ENCODE measurements at regions not wholly inside any gene's neighbourhood (a gene's known extent, or its start where the extent isn't known, plus 50 kb on each side); places are given as distances from the start of the nearest gene placed in this dataset.

DNA sequence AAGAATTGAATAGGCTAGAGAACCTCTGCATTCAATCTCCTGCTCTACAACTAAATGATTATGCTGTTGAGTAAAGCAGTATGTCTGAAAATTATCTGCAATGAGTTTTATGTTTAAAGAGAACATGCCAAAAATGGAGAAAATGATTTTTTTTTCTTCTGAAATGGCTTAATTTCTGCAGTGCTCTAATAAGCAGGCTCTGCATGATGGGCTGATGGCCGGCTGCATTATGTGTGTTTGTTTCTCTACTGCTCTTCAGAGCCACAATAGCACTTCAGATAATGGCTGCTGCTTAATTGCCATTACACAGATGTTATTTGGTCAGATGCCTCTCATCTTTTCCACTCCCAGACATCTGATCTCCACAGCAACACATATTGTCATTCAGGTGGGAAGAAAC lies 286.4 kb upstream of the DMAC1 start:
- Histone ChIP-seq H3K4me2 (ENCODE audit: low read length) (no peak overlapping the region), H3K9me2 (ENCODE audit: insufficient read depth, low read length) (no peaks in the 10 kb centered on the region), H3K36me3 (ENCODE audit: insufficient read depth, low read length) (no peaks in the 10 kb centered on the region), H2AFZ (ENCODE audit: low read depth, low read length) (peak overlapping the region; percentile 4), H3K79me2 (replicated peaks; ENCODE audit: insufficient read depth, low read length) (no peaks in the 10 kb centered on the region), H3K27ac (ENCODE audit: low read length) (no peak overlapping the region), H3K9me3 (ENCODE audit: low read length) (no peaks in the 10 kb centered on the region), H3K9ac (ENCODE audit: low read length) (no peak overlapping the region), H3F3A (ENCODE audit: insufficient read depth, low read length, poor library complexity, severe bottlenecking) (no peaks in the 10 kb centered on the region), H3K27me3 (ENCODE audit: insufficient read depth, low read depth, low read length) (no peaks in the 10 kb centered on the region), H4K20me1 (ENCODE audit: insufficient read depth) (no peaks in the 10 kb centered on the region), H3K4me3 (ENCODE audit: low read length) (no peak overlapping the region)
- TF ChIP-seq RAD21 (conservative IDR thresholded peaks at IDR 0.05): no peak
- TF ChIP-seq, protein P1, sequence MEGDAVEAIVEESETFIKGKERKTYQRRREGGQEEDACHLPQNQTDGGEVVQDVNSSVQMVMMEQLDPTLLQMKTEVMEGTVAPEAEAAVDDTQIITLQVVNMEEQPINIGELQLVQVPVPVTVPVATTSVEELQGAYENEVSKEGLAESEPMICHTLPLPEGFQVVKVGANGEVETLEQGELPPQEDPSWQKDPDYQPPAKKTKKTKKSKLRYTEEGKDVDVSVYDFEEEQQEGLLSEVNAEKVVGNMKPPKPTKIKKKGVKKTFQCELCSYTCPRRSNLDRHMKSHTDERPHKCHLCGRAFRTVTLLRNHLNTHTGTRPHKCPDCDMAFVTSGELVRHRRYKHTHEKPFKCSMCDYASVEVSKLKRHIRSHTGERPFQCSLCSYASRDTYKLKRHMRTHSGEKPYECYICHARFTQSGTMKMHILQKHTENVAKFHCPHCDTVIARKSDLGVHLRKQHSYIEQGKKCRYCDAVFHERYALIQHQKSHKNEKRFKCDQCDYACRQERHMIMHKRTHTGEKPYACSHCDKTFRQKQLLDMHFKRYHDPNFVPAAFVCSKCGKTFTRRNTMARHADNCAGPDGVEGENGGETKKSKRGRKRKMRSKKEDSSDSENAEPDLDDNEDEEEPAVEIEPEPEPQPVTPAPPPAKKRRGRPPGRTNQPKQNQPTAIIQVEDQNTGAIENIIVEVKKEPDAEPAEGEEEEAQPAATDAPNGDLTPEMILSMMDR (IDR thresholded peaks at IDR 0.05; ENCODE audit: poor library complexity, severe bottlenecking): no peak
- no peak for TF ChIP-seq EZH2 (IDR thresholded peaks at IDR 0.05; ENCODE audit: borderline replicate concordance, insufficient read depth, low read length, poor library complexity, severe bottlenecking)
- no peak for TF ChIP-seq POLR2AphosphoS5 (IDR thresholded peaks at IDR 0.05)
- TF ChIP-seq MXI1 (conservative IDR thresholded peaks at IDR 0.05; ENCODE audit: poor library complexity, severe bottlenecking): no peak
- no peak for TF ChIP-seq TAF1 (IDR thresholded peaks at IDR 0.05; ENCODE audit: low read depth)
- TF ChIP-seq, protein P2, sequence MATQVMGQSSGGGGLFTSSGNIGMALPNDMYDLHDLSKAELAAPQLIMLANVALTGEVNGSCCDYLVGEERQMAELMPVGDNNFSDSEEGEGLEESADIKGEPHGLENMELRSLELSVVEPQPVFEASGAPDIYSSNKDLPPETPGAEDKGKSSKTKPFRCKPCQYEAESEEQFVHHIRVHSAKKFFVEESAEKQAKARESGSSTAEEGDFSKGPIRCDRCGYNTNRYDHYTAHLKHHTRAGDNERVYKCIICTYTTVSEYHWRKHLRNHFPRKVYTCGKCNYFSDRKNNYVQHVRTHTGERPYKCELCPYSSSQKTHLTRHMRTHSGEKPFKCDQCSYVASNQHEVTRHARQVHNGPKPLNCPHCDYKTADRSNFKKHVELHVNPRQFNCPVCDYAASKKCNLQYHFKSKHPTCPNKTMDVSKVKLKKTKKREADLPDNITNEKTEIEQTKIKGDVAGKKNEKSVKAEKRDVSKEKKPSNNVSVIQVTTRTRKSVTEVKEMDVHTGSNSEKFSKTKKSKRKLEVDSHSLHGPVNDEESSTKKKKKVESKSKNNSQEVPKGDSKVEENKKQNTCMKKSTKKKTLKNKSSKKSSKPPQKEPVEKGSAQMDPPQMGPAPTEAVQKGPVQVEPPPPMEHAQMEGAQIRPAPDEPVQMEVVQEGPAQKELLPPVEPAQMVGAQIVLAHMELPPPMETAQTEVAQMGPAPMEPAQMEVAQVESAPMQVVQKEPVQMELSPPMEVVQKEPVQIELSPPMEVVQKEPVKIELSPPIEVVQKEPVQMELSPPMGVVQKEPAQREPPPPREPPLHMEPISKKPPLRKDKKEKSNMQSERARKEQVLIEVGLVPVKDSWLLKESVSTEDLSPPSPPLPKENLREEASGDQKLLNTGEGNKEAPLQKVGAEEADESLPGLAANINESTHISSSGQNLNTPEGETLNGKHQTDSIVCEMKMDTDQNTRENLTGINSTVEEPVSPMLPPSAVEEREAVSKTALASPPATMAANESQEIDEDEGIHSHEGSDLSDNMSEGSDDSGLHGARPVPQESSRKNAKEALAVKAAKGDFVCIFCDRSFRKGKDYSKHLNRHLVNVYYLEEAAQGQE (IDR thresholded peaks at IDR 0.05; ENCODE audit: borderline replicate concordance): no peak
- no peak for TF ChIP-seq SMC3 (conservative IDR thresholded peaks at IDR 0.05; ENCODE audit: poor library complexity)

DNA sequence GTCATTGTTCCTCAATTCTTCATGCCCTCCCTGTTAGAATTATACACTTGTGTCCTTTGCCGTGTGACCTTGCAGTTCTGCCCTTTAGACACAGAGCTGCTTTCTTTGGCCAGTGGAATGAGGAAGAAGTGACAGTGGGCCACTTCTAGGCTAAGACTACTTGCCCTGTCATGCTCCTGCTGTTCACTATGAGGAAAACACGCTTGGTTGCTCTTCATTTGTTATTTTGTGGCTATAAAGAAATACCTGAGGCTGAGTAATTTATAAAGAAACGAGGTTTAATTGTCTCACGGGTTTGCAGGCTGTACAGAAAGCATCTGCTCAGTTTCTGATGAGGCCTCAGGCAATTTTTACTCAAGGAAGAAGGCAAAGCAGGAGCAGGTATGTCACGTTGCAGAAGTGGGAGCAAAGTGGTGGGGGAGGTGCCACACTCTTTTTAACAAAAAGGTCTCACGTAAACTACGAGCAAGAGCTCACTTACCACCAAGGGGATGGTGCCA lies 279.1 kb upstream of the DMAC1 start:
- Histone ChIP-seq H3K36me3 (ENCODE audit: insufficient read depth, low read length) (no peaks in the 10 kb centered on the region), H3K79me2 (replicated peaks; ENCODE audit: insufficient read depth, low read length) (no peaks in the 10 kb centered on the region), H3K9me2 (ENCODE audit: insufficient read depth, low read length) (no peaks in the 10 kb centered on the region), H3K27ac (ENCODE audit: low read length) (no peak overlapping the region), H3K9ac (ENCODE audit: low read length) (no peak overlapping the region), H3K4me3 (ENCODE audit: low read length) (no peak overlapping the region), H4K20me1 (ENCODE audit: insufficient read depth) (no peaks in the 10 kb centered on the region), H2AFZ (ENCODE audit: low read depth, low read length) (no peak overlapping the region), H3K9me3 (ENCODE audit: low read length) (no peaks in the 10 kb centered on the region), H3F3A (ENCODE audit: insufficient read depth, low read length, poor library complexity, severe bottlenecking) (no peaks in the 10 kb centered on the region), H3K27me3 (ENCODE audit: insufficient read depth, low read depth, low read length) (no peaks in the 10 kb centered on the region), H3K4me2 (ENCODE audit: low read length) (no peak overlapping the region)
- no peak for TF ChIP-seq RAD21 (conservative IDR thresholded peaks at IDR 0.05)
- TF ChIP-seq POLR2AphosphoS5 (IDR thresholded peaks at IDR 0.05): no peak
- TF ChIP-seq, protein P1 (IDR thresholded peaks at IDR 0.05; ENCODE audit: poor library complexity, severe bottlenecking): no peak
- no peak for TF ChIP-seq EZH2 (IDR thresholded peaks at IDR 0.05; ENCODE audit: borderline replicate concordance, insufficient read depth, low read length, poor library complexity, severe bottlenecking)
- TF ChIP-seq TAF1 (IDR thresholded peaks at IDR 0.05; ENCODE audit: low read depth): no peak
- TF ChIP-seq SMC3 (conservative IDR thresholded peaks at IDR 0.05; ENCODE audit: poor library complexity): no peak
- TF ChIP-seq EP300 (conservative IDR thresholded peaks at IDR 0.05; ENCODE audit: poor library complexity, severe bottlenecking): no peak
- TF ChIP-seq, protein P2 (IDR thresholded peaks at IDR 0.05; ENCODE audit: borderline replicate concordance): no peak
- TF ChIP-seq MXI1 (conservative IDR thresholded peaks at IDR 0.05; ENCODE audit: poor library complexity, severe bottlenecking): no peak
